ENCODE measurements at regions not wholly inside any gene's neighbourhood (a gene's known extent, or its start where the extent isn't known, plus 50 kb on each side); places are given as distances from the start of the nearest gene placed in this dataset.
A peak's percentile ranks its signal among the peaks of the same experiment; 100 is the strongest.

DNA sequence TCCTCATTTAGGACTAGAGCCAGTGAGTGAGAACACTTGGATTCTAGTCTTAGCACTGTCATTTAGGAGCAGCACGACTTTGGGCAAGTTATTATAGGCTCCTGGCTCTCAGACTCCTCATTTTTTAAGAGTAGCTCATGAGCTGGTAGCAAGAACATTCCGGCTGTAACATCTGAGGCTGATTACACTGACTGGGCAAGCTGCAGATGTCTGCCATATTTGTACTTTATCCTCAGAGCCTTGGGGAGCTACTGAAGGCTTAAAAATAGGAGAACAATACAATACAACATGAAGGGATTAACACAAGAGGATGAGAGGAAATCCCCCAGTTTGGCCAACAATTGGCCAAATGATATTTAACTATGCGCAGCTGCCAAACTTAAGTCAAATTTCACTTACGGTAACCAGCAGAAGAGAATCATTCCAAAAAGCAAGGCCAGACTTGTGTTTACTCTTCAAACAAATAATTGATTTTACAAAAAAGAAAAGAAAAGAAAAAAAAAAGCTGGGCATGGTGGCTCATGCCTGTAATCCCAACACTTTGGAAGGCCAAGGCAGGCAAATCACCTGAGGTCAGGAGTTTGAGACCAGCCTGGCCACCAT lies 113.1 kb upstream of the ARHGAP42 start:
- no peaks in the 10 kb centered on the region for H3K9me3 ChIP-seq
- 56 to 61% (median 61%) methylated on average over 4 of the region's 4 CpGs for WGBS, 3 donors
- no peak overlapping the region for H3K27ac ChIP-seq
- H3K36me3 ChIP-seq (ENCODE audit: insufficient read depth in 1 of 2, low read depth in 1 of 2), result no peaks in the 10 kb centered on the region
- ATAC-seq (no peak), DNase-seq (no peak)
- no peaks in the 10 kb centered on the region for H3K27me3 ChIP-seq (ENCODE audit: insufficient read depth in 3 of 3, low read length in 2 of 3)
- TF ChIP-seq, protein P1, sequence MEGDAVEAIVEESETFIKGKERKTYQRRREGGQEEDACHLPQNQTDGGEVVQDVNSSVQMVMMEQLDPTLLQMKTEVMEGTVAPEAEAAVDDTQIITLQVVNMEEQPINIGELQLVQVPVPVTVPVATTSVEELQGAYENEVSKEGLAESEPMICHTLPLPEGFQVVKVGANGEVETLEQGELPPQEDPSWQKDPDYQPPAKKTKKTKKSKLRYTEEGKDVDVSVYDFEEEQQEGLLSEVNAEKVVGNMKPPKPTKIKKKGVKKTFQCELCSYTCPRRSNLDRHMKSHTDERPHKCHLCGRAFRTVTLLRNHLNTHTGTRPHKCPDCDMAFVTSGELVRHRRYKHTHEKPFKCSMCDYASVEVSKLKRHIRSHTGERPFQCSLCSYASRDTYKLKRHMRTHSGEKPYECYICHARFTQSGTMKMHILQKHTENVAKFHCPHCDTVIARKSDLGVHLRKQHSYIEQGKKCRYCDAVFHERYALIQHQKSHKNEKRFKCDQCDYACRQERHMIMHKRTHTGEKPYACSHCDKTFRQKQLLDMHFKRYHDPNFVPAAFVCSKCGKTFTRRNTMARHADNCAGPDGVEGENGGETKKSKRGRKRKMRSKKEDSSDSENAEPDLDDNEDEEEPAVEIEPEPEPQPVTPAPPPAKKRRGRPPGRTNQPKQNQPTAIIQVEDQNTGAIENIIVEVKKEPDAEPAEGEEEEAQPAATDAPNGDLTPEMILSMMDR (IDR thresholded peaks at IDR 0.05), result no peak
- H3K4me3 ChIP-seq, result no peak overlapping the region
- peaks cover 3% of the 10 kb centered on the region for H3K4me1 ChIP-seq
- intact Hi-C loops (cut with DNase I), result loop anchor here in 1 of 2 donors (10.0 kb wide), 1 partner anchor 111 kb away; the partner anchor contains the start of gene ARHGAP42

DNA sequence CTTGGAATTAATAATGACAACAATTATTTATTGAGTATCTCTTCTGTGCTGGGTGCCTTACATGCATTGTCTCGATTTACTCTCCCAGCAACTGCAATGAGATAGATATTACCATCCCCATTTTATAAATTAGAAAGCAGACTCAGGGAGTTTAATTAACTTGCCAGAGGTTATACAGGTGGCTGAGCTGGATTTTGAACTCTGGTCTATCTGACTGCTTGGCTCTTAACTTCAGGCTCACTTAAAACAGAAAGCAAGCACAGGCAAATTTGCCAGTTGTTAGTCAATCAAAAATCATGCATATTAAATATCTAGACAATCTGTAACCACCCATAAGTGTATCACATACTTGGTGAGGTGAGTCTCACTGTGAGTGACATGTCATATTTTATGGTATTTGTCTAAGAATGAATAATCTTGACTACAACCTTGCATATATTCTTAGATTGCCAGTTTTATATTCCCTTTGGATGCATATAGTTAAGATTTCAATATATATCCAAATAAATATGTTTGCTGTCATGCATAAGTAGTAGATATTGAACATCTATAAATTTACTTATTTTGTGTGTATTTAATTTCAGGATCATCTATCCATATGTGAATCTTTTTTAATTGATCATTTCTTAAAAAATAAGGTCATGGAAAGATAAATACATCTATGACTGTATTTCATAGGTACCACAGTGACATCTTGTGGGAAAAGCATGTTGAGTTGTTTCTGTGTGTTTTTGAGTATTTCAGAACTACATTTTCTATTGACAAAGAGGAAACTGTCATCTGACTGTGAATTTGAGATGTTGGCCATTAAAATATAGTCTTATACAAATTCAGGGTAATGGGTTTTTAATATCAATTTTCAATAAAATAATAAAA lies 112.0 kb upstream of the ARHGAP42 start:
- DNase-seq (no peak), ATAC-seq (no peak)
- Histone ChIP-seq H3K27ac (no peak overlapping the region), H3K4me1 (peaks cover 3% of the 10 kb centered on the region), H3K27me3 (ENCODE audit: insufficient read depth in 3 of 3, low read length in 2 of 3) (no peaks in the 10 kb centered on the region), H3K9me3 (no peaks in the 10 kb centered on the region), H3K36me3 (ENCODE audit: insufficient read depth in 1 of 2, low read depth in 1 of 2) (no peaks in the 10 kb centered on the region), H3K4me3 (no peak overlapping the region)
- intact Hi-C loops (cut with DNase I), result loop anchor here (5.0 to 10.0 kb wide), 4 partner anchors 110 to 362 kb away; partner anchors contain the start of gene ARHGAP42 (in 1 of the 2)
- TF ChIP-seq, protein P1 (IDR thresholded peaks at IDR 0.05), result peak; percentile 5
- WGBS, 3 donors, result 77 to 85% (median 82%) methylated on average over 1 of the region's 1 CpG

DNA sequence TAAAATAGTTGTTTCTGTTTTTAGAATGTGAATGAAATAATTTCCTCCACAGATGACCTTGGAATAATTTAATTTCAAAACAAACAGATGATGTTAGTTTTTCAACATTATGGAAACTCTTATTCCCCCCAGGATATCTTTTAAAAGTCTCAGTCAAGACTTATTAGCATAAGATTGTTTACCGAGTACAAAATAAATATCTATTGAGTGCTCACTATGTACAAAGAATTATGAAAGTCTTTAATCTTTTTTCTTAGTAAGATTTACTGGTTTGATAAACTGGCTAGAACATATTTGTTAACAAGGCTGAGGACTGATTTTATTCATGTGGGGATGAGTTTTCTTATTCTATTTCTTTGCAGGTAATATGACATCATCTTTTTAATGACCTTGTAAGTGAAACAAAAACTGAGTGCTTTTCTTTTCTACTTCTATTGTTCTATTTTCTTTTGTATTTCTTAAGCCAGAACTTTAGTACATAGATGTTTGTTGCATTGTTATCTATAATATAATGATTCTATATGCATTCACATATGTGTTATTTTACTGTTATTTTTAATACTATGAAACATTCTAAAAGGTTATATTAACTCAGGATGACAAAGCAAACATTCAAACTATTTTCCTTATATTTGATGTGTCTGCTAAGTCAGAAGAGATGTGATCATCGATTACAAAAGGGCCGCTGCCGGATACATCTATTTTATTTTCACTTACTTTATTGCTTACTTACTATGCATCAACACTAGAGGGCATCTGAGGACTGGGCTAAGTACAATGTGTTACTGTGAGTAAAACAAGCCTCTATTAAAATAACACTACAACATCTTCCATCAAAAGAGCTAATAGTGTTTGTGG lies 111.0 kb upstream of the ARHGAP42 start:
- ATAC-seq (peak; percentile 52 to 86 (median 72)), DNase-seq (no peak)
- WGBS, 3 donors, result 21 to 27% (median 22%) methylated on average over 4 of the region's 4 CpGs
- H3K4me1 ChIP-seq, result peaks cover 3% of the 10 kb centered on the region
- no peaks in the 10 kb centered on the region for H3K27me3 ChIP-seq (ENCODE audit: insufficient read depth in 3 of 3, low read length in 2 of 3)
- intact Hi-C loops (cut with DNase I), result loop anchor here (2.0 to 10.0 kb wide), 5 partner anchors 109 to 361 kb away; partner anchors contain the start of gene ARHGAP42 (in 1 of the 2)
- no peak overlapping the region for H3K27ac ChIP-seq
- H3K9me3 ChIP-seq, result no peaks in the 10 kb centered on the region
- TF ChIP-seq, protein P1 (IDR thresholded peaks at IDR 0.05), result peak; percentile 79
- H3K4me3 ChIP-seq, result no peak overlapping the region
- H3K36me3 ChIP-seq (ENCODE audit: insufficient read depth in 1 of 2, low read depth in 1 of 2), result no peaks in the 10 kb centered on the region

DNA sequence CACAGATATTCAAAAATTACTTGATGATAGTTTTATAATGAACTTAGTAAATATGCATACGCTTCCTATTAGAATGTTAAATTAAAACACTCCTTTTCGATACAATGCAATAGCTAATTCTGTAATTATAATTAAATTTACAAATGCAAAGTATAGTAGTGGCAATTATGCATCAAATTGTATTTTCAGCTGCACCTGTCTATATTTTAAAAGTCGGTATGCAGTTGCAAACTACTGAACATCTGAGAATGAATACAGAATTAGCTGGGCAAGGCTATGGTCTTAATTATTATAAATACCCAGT lies 110.4 kb upstream of the ARHGAP42 start:
- H3K27ac ChIP-seq, result no peak overlapping the region
- WGBS, 3 donors, result 60 to 67% (median 64%) methylated on average over 3 of the region's 3 CpGs
- no peak for DNase-seq
- intact Hi-C loops (cut with DNase I), result loop anchor here (2.0 to 10.0 kb wide), 5 partner anchors 108 to 361 kb away; partner anchors contain the start of gene ARHGAP42 (in 1 of the 2)
- no peaks in the 10 kb centered on the region for H3K9me3 ChIP-seq
- no peak for ATAC-seq
- peaks cover 3% of the 10 kb centered on the region for H3K4me1 ChIP-seq
- H3K36me3 ChIP-seq (ENCODE audit: insufficient read depth in 1 of 2, low read depth in 1 of 2), result no peaks in the 10 kb centered on the region
- no peak overlapping the region for H3K4me3 ChIP-seq
- TF ChIP-seq, protein P1 (IDR thresholded peaks at IDR 0.05), result no peak
- no peaks in the 10 kb centered on the region for H3K27me3 ChIP-seq (ENCODE audit: insufficient read depth in 3 of 3, low read length in 2 of 3)

Data from psoas muscle (tissue), 7 donors.